ENCODE measurements at regions not wholly inside any gene's neighbourhood (a gene's known extent, or its start where the extent isn't known, plus 50 kb on each side); places are given as distances from the start of the nearest gene placed in this dataset.

DNA sequence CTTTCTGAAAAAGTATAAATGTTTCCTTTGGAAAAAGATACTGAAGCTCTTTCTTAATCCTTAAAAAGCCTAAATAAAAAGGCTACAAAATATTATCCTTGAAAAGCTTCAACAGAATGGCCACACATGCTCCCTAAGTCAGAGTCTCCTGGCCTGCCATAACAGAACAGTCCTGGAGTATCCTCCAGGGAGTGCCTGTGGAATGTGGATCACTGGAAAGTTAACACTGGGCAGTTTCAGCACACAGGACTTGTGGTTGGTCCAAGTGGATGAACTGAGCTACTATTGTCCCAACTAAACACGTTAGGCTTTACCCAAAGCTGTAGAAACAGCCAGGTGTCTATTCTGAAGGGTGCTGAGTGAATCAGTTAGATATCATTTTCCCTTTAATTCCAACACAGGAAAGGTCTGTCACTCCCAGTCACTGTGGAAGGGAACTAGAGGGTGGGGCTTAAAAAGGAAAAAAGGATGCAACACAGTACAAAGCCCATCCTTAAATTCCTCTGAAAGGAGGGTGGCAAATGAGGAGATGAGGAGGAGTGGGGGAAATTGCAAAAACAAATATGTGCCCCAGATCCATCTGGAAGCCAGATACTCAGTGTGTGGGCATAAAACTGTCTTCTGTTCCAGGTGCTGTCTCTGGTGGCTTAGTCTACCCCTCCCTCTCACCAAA is 196.3 kb upstream of the SPAG17 start:
- TF ChIP-seq, protein P1, sequence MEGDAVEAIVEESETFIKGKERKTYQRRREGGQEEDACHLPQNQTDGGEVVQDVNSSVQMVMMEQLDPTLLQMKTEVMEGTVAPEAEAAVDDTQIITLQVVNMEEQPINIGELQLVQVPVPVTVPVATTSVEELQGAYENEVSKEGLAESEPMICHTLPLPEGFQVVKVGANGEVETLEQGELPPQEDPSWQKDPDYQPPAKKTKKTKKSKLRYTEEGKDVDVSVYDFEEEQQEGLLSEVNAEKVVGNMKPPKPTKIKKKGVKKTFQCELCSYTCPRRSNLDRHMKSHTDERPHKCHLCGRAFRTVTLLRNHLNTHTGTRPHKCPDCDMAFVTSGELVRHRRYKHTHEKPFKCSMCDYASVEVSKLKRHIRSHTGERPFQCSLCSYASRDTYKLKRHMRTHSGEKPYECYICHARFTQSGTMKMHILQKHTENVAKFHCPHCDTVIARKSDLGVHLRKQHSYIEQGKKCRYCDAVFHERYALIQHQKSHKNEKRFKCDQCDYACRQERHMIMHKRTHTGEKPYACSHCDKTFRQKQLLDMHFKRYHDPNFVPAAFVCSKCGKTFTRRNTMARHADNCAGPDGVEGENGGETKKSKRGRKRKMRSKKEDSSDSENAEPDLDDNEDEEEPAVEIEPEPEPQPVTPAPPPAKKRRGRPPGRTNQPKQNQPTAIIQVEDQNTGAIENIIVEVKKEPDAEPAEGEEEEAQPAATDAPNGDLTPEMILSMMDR (IDR thresholded peaks at IDR 0.05): no peak
- no peak for TF ChIP-seq POLR2A (IDR thresholded peaks at IDR 0.05)

Measured in esophagus squamous epithelium (tissue), 4 donors.